Renal cortical epithelial cell (primary cell): ENCODE measurements at regions not wholly inside any gene's neighbourhood (a gene's known extent, or its start where the extent isn't known, plus 50 kb on each side); places are given as distances from the start of the nearest gene placed in this dataset.

Experiments
- DNase-seq: peaks from one replicate; pipeline ENCODE4 v3.0.0-alpha.2; 2011; ENCODE audit warnings: low read depth

DNA sequence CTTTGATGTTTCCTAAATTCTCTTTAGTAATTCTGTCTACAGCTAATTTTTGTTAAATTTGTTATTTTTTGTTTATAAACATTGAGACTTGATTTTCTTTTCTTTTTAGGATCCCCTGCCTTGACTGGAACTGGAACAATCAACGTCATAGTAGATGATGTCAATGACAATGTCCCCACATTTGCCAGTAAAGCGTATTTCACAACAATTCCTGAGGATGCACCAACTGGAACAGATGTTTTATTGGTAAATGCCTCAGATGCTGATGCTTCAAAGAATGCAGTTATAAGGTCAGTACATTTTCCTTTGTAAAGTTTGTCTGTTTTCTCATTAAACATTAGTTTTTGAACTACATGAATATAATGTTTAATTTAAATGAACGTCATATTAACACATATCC lies 119.4 kb downstream of the FAT4 start:
- DNase-seq, result no peak

- DNase-seq, result no peak
These were observed 126.1 kb downstream of the FAT4 start for GRCh38 chr4:125440814-125441213.

- DNase-seq, result no peak
These were observed 129.4 kb downstream of the FAT4 start for GRCh38 chr4:125444166-125444565.

GRCh38 chr4:125445525-125445924 lies 130.8 kb downstream of the FAT4 start:
- no peak for DNase-seq

- no peak for DNase-seq
These were observed 133.0 kb downstream of the FAT4 start for GRCh38 chr4:125447551-125448290.

DNA sequence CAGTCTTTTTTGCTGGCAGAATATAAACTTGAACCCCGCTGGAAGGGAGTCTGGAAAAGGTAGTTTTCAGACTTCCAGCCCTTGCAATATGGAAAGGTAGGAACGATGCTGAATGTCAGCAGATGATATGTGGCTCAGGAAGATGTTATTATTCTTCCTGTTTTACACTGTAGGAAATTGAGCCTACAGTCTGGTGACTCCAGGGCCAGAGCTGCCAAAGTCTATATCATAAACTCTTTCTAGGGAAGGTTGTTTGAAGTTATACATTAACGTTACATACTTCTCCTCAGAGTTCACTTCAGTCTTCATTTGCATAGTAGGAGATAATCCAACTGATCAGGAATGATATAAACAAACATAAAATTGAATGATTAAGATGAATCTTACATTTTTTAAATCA lies 141.3 kb downstream of the FAT4 start:
- no peak for DNase-seq

GRCh38 chr4:125459531-125459930 lies 144.8 kb downstream of the FAT4 start:
- peak; percentile 10 for DNase-seq

GRCh38 chr4:125461676-125462363 lies 147.1 kb downstream of the FAT4 start:
- no peak for DNase-seq

DNA sequence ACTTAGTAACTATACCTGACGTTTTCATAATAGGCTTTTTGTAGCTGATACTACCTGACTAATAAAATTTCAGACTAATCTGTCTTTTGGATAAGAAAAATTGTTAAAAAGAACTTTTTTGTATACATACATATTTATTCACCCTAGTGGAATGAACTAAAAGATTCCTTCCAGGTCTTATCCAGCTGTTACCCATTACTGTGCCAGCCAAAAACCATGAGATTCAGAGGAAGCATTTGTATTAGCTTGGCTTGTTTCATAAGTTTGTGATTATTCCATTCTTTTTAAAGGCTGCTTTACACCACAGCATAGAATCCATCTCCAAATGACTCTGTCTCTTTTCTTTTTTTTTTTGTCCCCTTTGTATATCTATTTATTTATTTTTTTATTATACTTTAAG lies 149.4 kb downstream of the FAT4 start:
- DNase-seq, result no peak

- no peak for DNase-seq
These were observed 166.7 kb downstream of the FAT4 start for GRCh38 chr4:125481334-125482045.

GRCh38 chr4:125482822-125483221 lies 168.1 kb downstream of the FAT4 start:
- no peak for DNase-seq

DNA sequence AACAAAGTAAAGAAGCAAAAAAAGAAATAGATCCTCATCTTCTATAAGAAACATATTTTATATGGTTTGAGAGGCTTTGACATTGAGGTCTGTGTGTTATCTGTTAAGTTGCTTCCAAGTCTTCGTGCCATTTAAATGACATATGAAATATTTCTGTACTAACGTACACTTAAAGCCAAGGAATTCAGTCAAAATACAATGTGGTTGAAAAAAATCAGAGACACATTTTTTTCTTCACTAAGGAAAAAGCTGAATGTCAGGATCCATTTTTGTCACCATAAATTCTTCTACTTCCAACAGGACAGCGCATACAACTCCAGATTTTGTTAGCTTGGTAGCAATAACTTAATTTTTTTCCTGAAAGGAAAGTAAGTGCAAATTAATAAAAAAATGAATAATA lies 168.5 kb downstream of the FAT4 start:
- no peak for DNase-seq

DNA sequence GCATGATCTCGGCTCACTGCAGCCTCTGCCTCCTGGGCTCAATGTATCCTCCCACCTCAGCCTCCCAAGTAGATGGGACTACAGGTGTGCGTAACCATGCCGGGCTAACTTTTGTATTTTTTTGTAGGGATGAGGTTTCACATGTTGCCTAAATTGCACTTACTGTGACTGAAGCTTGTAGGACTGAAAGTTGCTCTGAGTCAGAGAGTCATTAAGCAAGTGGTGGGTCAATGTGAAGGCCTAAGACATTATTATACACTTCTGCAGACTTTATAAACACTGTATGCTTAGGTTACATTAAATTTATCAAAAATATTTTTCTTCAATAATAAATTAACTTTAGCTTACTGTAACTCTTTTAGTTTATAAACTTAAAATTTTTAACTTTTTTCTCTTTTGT lies 170.2 kb downstream of the FAT4 start:
- DNase-seq, result peak; percentile 4

- DNase-seq, result no peak
These were observed 171.6 kb downstream of the FAT4 start for GRCh38 chr4:125486351-125486750.

DNA sequence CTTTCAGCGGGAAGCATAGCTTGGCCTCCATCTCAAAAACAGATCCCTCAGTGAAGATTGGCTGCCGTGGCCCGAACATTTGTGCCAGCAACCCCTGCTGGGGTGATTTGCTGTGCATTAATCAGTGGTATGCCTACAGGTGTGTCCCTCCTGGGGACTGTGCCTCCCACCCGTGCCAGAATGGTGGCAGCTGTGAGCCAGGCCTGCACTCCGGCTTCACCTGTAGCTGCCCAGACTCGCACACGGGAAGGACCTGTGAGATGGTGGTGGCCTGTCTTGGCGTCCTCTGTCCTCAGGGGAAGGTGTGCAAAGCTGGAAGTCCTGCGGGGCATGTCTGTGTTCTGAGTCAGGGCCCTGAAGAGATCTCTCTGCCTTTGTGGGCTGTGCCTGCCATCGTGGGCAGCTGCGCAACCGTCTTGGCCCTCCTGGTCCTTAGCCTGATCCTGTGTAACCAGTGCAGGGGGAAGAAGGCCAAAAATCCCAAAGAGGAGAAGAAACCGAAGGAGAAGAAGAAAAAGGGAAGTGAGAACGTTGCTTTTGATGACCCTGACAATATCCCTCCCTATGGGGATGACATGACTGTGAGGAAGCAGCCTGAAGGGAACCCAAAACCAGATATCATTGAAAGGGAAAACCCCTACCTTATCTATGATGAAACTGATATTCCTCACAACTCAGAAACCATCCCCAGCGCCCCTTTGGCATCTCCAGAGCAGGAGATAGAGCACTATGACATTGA lies 175.4 kb downstream of the FAT4 start:
- no peak for DNase-seq

- no peak for DNase-seq
These were observed 178.2 kb downstream of the FAT4 start for GRCh38 chr4:125492957-125493356.

- DNase-seq, result no peak
These were observed 183.1 kb downstream of the FAT4 start for GRCh38 chr4:125497861-125498260.

GRCh38 chr4:125498981-125499380 lies 184.2 kb downstream of the FAT4 start:
- DNase-seq, result no peak

DNA sequence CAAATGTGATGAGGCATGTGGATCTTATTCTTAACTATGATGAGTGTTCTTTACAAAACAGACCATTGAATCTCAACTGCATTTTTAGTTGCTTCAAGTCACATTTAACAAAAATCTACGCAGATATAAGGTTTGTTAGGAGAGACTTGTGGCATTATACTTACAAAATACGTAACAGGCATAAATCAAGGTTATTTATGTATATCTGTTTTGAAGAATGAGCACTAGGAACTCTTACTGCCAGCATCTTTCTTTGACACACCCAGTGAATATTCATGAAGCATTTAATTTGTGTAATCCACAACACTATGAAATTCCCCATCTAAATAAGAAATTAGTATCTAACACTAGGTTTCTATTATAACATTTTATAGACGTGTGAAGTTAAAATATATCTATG lies 186.3 kb downstream of the FAT4 start:
- DNase-seq, result no peak

DNA sequence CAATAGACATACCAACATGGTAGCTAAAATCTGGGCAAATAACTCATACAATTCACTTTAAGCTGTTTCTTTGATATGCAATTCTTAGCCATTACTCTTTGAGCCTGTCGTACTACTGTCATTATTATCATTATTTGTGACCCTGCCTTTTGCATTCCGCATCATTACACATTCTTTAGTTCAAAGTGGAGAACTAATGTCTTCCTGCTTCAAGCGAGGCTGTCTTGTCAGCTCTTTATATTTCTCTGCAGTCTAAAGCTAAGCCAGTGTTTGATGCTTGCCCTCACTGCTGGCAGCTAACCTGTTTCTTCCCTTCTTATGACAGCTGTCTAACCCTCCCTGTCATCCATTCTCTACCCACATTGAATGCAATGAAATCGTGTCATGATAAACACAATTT lies 186.8 kb downstream of the FAT4 start:
- no peak for DNase-seq

DNA sequence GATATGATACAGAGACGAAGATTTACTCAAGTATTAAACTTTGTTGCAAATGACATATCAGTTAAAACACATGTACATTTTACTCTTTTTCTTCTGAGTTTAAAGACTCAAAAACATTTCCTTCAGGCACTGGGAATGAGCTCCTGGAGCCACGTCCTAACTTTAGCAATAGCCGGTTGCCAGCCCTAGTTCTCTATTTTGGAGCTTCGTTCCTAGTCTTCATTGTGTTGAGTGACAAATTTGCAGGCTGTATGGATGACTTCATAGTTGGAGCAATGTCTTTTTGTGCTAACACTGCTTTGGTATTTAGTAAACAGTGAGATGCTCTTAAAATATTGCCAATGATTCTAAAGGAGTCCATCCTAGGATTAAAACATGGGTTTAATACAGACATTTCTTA lies 190.9 kb downstream of the FAT4 start:
- DNase-seq, result no peak

GRCh38 chr4:125507141-125507540 lies 192.4 kb downstream of the FAT4 start:
- DNase-seq, result no peak
